IMR-90 (cell line): ENCODE measurements at regions not wholly inside any gene's neighbourhood (a gene's known extent, or its start where the extent isn't known, plus 50 kb on each side); places are given as distances from the start of the nearest gene placed in this dataset.

Source experiments
- ATAC-seq: fragments of 200-7000 bp; cut with Tn5 transposase; 2 replicates; pipeline ENCODE4 v1.9.1; 2020; ENCODE audit warnings: low read depth, mild to moderate bottlenecking, moderate library complexity
- BruUV-seq: library from RNA; stranded (reverse); fragments of 400-500 nt; replicated peaks from 2 replicates; lab custom pipeline; 2021; lab: Mats Ljungman, UMichigan
- CTCF ChIA-PET: fragments of 300-600 bp; formaldehyde crosslinking; extraction: SDS; loops from one replicate; lab custom pipeline; 2021; ENCODE audit warnings: antibody characterized with exemption; lab: Yijun Ruan, JAX
- POLR2A ChIA-PET: fragments of 300-600 bp; sonication (Branson Sonifier 250); formaldehyde crosslinking; loops from one replicate; lab custom pipeline; 2022; ENCODE audit warnings: antibody characterized with exemption; ENCODE audit not compliant: unreplicated experiment; lab: Charles Lee
- DNase-seq: peaks from one replicate; pipeline ENCODE4 v3.0.0; 2013
- H2AFZ ChIP-seq: replicated peaks from 2 replicates; pipeline ENCODE3; 2013; ENCODE audit warnings: low read length, mild to moderate bottlenecking; ENCODE audit not compliant: poor library complexity
- H2AK5ac ChIP-seq: 2 replicates; pipeline ENCODE4 v1.6.1; 2013; ENCODE audit warnings: low read depth, low read length, inconsistent platforms
- H2AK9ac ChIP-seq: replicated peaks from 2 replicates; pipeline ENCODE3; 2013; ENCODE audit warnings: mild to moderate bottlenecking, low read depth, low read length, moderate library complexity; ENCODE audit not compliant: poor library complexity
- H2BK120ac ChIP-seq: 2 replicates; pipeline ENCODE4 v1.6.1; 2013; ENCODE audit warnings: low read depth, low read length, inconsistent platforms
- H2BK15ac ChIP-seq: 3 replicates; pipeline ENCODE4 v1.6.1; 2013; ENCODE audit warnings: low read depth, low read length, inconsistent platforms
- H2BK20ac ChIP-seq: 2 replicates; pipeline ENCODE4 v1.6.1; 2013; ENCODE audit warnings: low read depth, mild to moderate bottlenecking, inconsistent platforms, low read length, moderate library complexity
- H2BK5ac ChIP-seq: 2 replicates; pipeline ENCODE4 v1.6.1; 2013; ENCODE audit warnings: mild to moderate bottlenecking, low read depth, low read length, inconsistent platforms; ENCODE audit not compliant: poor library complexity, severe bottlenecking
- H3K14ac ChIP-seq: replicated peaks from 2 replicates; pipeline ENCODE4 v1.6.1; 2013; ENCODE audit warnings: low read depth, low read length, inconsistent platforms
- H3K18ac ChIP-seq: 2 replicates; pipeline ENCODE4 v1.6.1; 2013; ENCODE audit warnings: low read depth, low read length, control low read depth
- H3K23ac ChIP-seq: 2 replicates; pipeline ENCODE4 v1.6.1; 2013; ENCODE audit warnings: low read depth, low read length, inconsistent platforms
- H3K27ac ChIP-seq: 2 replicates; pipeline ENCODE4 v1.5.1; 2013; ENCODE audit warnings: mild to moderate bottlenecking, control low read depth, low read length; ENCODE audit not compliant: insufficient read depth
- H3K27me3 ChIP-seq: 2 replicates; pipeline ENCODE4 v1.6.1; 2013; ENCODE audit warnings: low read length; ENCODE audit not compliant: control insufficient read depth, insufficient read depth
- H3K36me3 ChIP-seq: 2 replicates; pipeline ENCODE4 v1.6.1; 2013; ENCODE audit warnings: low read length, mixed read lengths; ENCODE audit not compliant: control insufficient read depth, insufficient read depth
- H3K4ac ChIP-seq: 2 replicates; pipeline ENCODE4 v1.6.1; 2013; ENCODE audit warnings: low read depth, low read length, inconsistent platforms
- H3K4me1 ChIP-seq: 2 replicates; pipeline ENCODE4 v1.6.1; 2013; ENCODE audit warnings: low read length, mixed read lengths; ENCODE audit not compliant: control insufficient read depth, insufficient read depth
- H3K4me2 ChIP-seq: 2 replicates; pipeline ENCODE4 v1.6.1; 2013; ENCODE audit warnings: low read depth, mild to moderate bottlenecking, control low read depth, low read length, moderate library complexity
- H3K4me3 ChIP-seq: 2 replicates; pipeline ENCODE4 v1.5.1; 2013; ENCODE audit warnings: low read depth, mild to moderate bottlenecking, control low read depth, low read length, moderate library complexity; ENCODE audit not compliant: insufficient read depth
- H3K56ac ChIP-seq: 2 replicates; pipeline ENCODE4 v1.6.1; 2013; ENCODE audit warnings: low read length, inconsistent platforms; ENCODE audit not compliant: insufficient read depth; ENCODE audit errors: extremely low read depth
- H3K79me1 ChIP-seq, 2 experiments: 2 replicates each; pipeline ENCODE4 v1.6.1; 2013; ENCODE audit warnings: low read length in 2 of 2, inconsistent platforms in 1 of 2, low read depth in 1 of 2
- H3K9ac ChIP-seq: 2 replicates; pipeline ENCODE4 v1.6.1; 2013; ENCODE audit warnings: low read depth, low read length, control low read depth
- H3K9me1 ChIP-seq: 2 replicates; pipeline ENCODE4 v1.6.1; 2013; ENCODE audit warnings: low read length, inconsistent platforms; ENCODE audit not compliant: insufficient read depth
- H3K9me3 ChIP-seq: 2 replicates; pipeline ENCODE4 v1.6.1; 2013; ENCODE audit warnings: low read length; ENCODE audit not compliant: control insufficient read depth, insufficient read depth
- H4K20me1 ChIP-seq: 2 replicates; pipeline ENCODE4 v1.6.1; 2013; ENCODE audit warnings: low read length, inconsistent platforms; ENCODE audit not compliant: insufficient read depth
- H4K5ac ChIP-seq: 2 replicates; pipeline ENCODE4 v1.6.1; 2013; ENCODE audit warnings: mild to moderate bottlenecking, low read depth, low read length, control low read depth
- H4K8ac ChIP-seq, 2 experiments: 2 replicates each; pipeline ENCODE4 v1.6.1; 2013; ENCODE audit warnings: low read depth in 2 of 2, low read length in 2 of 2, control low read depth in 1 of 2, inconsistent platforms in 1 of 2
- H4K91ac ChIP-seq: 2 replicates; pipeline ENCODE4 v1.6.1; 2013; ENCODE audit warnings: low read depth, low read length, inconsistent platforms; ENCODE audit not compliant: insufficient read depth
- FOS ChIP-seq: fragments of 150-350 bp; IDR thresholded peaks from 2 replicates; pipeline ENCODE4 v1.6.1; 2016; ENCODE audit warnings: low read depth, low read length
- MAZ ChIP-seq: IDR thresholded peaks from 2 replicates; pipeline ENCODE4 v1.6.1; 2012; ENCODE audit warnings: low read depth, mild to moderate bottlenecking, low read length, improper control_type of control experiment, moderate library complexity, borderline replicate concordance
- MXI1 ChIP-seq: IDR thresholded peaks from 2 replicates; pipeline ENCODE4 v1.6.1; 2012; ENCODE audit warnings: low read depth, mild to moderate bottlenecking, low read length, moderate library complexity, borderline replicate concordance
- POLR2A ChIP-seq: IDR thresholded peaks from 2 replicates; pipeline ENCODE4 v1.6.1; 2012; ENCODE audit warnings: mild to moderate bottlenecking, low read depth, low read length
- SMC3 ChIP-seq: fragments of 150-350 bp; IDR thresholded peaks from 2 replicates; pipeline ENCODE4 v1.6.1; 2016; ENCODE audit warnings: low read depth, mild to moderate bottlenecking, antibody characterized with exemption, low read length, moderate library complexity
- WGBS, 2 experiments: methylation state at CpG; one replicate each; pipeline versions ENCODE4 v1.1.5 to v1.1.7; 2013; ENCODE audit warnings: missing lambda C conversion rate in 2 of 2; ENCODE audit not compliant: insufficient read length in 1 of 2; ENCODE audit errors: extremely low coverage in 2 of 2; 5-methylcytosine and 5-hydroxymethylcytosine counted together
- dilution Hi-C: fragments of 300-500 bp; cut with HindIII; formaldehyde crosslinking; loops from one replicate; pipeline ENCODE4 v1.14.3; 2018; ENCODE audit warnings: low sequenced_read_pairs; ENCODE audit not compliant: unreplicated experiment
- in situ Hi-C: fragments of 300-500 bp; cut with MboI; formaldehyde crosslinking; loops from 3 replicates; pipeline ENCODE4 v1.14.3; 2019; ENCODE audit warnings: low sequenced_read_pairs, inconsistent platforms, mixed read lengths
- intact Hi-C: fragments of 100-400 bp; cut with micrococcal nuclease; formaldehyde crosslinking; loops from 2 replicates; pipeline ENCODE4 v1.10.0; 2022
- TF ChIP-seq, protein P1 (sequence below): fragments of 150-350 bp; IDR thresholded peaks from 2 replicates; pipeline ENCODE4 v1.6.1; 2017; ENCODE audit warnings: mild to moderate bottlenecking, antibody characterized with exemption, low read length, low read depth

- Histone ChIP-seq H3K56ac (no peak overlapping the region), H2AK5ac (no peak overlapping the region), H4K20me1 (no peaks in the 10 kb centered on the region), H2AK9ac (no peak overlapping the region), H3K14ac (no peak overlapping the region), H2BK15ac (no peak overlapping the region), H3K4me1 (no peaks in the 10 kb centered on the region), H4K8ac (no peak overlapping the region), H3K4ac (no peak overlapping the region), H4K91ac (no peak overlapping the region), H3K9me3 (peaks cover 2% of the 10 kb centered on the region; the same call in 1 of the 2 replicates), H3K36me3 (no peaks in the 10 kb centered on the region), H3K79me1 (no peaks in the 10 kb centered on the region), H3K27me3 (no peaks in the 10 kb centered on the region), H4K5ac (no peak overlapping the region), H3K18ac (no peak overlapping the region), H3K23ac (no peak overlapping the region), H3K9ac (no peak overlapping the region), H3K4me2 (no peak overlapping the region), H2BK120ac (no peak overlapping the region), H2BK5ac (no peak overlapping the region), H3K4me3 (no peak overlapping the region), H2AFZ (no peak overlapping the region), H3K27ac (no peak overlapping the region), H2BK20ac (no peak overlapping the region), H3K9me1 (no peaks in the 10 kb centered on the region)
- dilution Hi-C loops (no loop called here), intact Hi-C loops (no loop called here), in situ Hi-C loops (no loop called here)
- no peak for DNase-seq
- TF ChIP-seq MAZ, result no peak
- TF ChIP-seq MXI1, result no peak
- TF ChIP-seq, protein P1, sequence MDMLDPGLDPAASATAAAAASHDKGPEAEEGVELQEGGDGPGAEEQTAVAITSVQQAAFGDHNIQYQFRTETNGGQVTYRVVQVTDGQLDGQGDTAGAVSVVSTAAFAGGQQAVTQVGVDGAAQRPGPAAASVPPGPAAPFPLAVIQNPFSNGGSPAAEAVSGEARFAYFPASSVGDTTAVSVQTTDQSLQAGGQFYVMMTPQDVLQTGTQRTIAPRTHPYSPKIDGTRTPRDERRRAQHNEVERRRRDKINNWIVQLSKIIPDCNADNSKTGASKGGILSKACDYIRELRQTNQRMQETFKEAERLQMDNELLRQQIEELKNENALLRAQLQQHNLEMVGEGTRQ, result no peak
- no peak for TF ChIP-seq POLR2A
- TF ChIP-seq FOS, result no peak
- no peak for TF ChIP-seq SMC3
- CTCF ChIA-PET, result no interaction called here
- no TSS peak for BruUV-seq
- WGBS, 2 experiments, result no CpG with 5 or more reads among the region's 1 CpG
- no peak for ATAC-seq
- POLR2A ChIA-PET, result no interaction called here
These were observed 294.2 kb upstream of the CT83 start for GRCh38 chrX:116756958-116757357.
